ENCODE measurements at regions not wholly inside any gene's neighbourhood (a gene's known extent, or its start where the extent isn't known, plus 50 kb on each side); places are given as distances from the start of the nearest gene placed in this dataset.
"Not testable (repeated sequence)": the region's sequence is repeated elsewhere in the genome, so short reads cannot be mapped to it uniquely, and the experiment has no call there.

DNA sequence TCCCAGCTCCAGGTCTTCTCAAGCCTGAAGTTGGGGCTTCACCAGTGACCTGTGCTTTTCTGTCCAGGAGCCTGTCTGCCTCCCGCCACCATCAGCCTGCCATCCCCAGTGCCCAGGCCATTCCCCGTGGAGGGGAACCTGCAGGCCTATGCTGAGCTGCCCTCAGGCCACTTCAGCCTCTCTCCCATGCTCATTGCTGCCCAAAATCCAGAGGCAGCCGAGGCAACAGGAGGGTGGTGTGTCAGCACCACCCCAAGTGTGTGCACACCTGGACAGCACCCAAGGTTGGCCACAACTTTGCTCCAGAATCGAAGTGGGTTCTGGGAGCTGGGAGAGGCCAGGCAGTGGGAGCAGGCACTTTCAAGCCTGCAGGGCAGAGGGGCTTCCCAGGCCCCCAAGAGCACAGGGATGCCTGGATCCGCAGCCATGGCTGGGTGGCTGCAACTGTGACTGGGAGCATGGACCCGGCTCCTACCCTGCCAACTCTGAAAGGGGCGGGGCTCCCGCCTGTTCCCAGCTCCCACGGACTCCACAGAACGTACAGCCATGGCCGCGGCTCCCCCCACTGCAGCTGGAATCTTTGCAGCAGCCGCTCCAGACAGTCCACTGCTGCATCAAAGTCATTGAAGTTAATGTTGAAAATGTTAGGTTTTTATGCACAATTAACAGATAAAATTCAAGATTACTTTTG lies 1747.0 kb downstream of the OLFM4 start:
- TF ChIP-seq, protein P1, sequence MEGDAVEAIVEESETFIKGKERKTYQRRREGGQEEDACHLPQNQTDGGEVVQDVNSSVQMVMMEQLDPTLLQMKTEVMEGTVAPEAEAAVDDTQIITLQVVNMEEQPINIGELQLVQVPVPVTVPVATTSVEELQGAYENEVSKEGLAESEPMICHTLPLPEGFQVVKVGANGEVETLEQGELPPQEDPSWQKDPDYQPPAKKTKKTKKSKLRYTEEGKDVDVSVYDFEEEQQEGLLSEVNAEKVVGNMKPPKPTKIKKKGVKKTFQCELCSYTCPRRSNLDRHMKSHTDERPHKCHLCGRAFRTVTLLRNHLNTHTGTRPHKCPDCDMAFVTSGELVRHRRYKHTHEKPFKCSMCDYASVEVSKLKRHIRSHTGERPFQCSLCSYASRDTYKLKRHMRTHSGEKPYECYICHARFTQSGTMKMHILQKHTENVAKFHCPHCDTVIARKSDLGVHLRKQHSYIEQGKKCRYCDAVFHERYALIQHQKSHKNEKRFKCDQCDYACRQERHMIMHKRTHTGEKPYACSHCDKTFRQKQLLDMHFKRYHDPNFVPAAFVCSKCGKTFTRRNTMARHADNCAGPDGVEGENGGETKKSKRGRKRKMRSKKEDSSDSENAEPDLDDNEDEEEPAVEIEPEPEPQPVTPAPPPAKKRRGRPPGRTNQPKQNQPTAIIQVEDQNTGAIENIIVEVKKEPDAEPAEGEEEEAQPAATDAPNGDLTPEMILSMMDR (IDR thresholded peaks at IDR 0.05; ENCODE audit: low read depth, low read length): no peak
- no peak for DNase-seq (ENCODE audit: low read depth in 2 of 2)
- H3K4me3 ChIP-seq (replicated peaks in 1 of 2; ENCODE audit: low read depth in 2 of 2, low read length in 2 of 2): no peak overlapping the region

DNA sequence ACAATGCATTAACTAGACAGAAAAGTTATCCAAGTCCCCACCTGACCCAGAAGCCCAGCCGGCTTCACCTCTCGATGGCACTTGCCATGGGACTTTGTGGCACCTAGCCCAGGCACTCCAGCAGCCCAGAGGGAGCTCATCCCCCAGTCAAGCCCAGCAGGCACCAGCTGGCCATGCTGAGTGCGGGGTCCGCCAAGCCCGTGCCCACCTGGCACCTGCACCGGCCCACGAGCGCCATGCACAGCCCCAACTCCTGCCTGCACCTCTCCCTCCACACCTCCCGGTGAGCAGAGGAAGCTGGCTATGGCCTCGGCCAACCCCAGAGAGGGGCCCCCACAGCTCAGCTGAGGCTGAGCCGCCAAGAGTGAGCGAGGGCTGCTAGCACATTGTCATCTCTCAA lies 1759.1 kb downstream of the OLFM4 start:
- H3K4me3 ChIP-seq (replicated peaks in 1 of 2; ENCODE audit: low read depth in 2 of 2, low read length in 2 of 2): no peak overlapping the region
- no peak for DNase-seq (ENCODE audit: low read depth in 2 of 2)
- TF ChIP-seq, protein P1 (IDR thresholded peaks at IDR 0.05; ENCODE audit: low read depth, low read length): no peak

DNA sequence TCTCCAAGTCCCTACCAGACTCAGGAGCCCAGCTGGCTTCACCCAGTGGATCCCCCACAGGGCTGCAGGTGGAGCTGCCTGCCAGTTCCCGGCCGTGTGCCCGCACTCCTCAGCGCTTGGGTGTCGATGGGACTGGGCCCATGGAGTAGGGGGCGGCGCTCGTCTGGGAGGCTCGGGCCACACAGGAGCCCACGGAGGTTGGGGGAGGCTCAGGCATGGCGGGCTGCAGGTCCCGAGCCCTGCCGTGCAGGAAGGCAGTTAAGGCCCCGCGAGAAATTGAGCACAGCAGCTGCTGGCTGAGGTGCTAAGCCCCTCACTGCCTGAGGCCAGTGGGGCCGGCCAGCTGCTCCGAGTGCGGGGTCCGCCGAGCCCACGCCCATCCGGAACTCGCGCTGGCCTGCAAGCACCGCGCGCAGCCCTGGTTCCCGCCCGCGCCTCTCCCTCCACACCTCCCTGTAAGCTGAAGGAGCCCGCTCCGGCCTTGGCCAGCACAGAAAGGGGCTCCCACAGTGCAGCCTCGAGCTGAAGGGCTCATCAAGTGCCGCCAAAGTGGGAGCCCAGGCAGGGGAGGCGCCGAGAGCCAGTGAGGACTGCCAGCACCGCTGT lies 1771.1 kb downstream of the OLFM4 start:
- no peak overlapping the region for H3K4me3 ChIP-seq (replicated peaks in 1 of 2; ENCODE audit: low read depth in 2 of 2, low read length in 2 of 2)
- no peak for DNase-seq (ENCODE audit: low read depth in 2 of 2)
- TF ChIP-seq, protein P1 (IDR thresholded peaks at IDR 0.05; ENCODE audit: low read depth, low read length): no peak

DNA sequence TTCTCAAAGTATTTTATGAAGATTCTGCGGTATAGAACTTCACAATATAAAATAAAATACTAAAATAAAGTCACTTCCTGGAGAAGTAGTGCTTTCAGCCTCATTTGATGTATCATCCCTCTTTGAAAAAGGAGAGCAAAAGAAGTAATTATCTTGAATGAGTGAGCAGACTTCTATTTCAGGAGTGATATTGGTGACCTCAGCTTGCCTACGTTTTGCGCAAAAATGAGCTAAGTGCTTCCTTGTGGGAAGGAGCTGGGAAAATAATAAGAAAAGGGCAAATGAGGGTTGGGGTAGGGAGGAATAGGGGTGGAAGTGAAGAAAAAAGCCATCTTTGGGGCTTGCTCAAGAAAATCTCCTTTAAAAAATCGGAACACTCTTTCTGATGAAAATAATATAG lies 1773.6 kb downstream of the OLFM4 start:
- no peak overlapping the region for H3K4me3 ChIP-seq (replicated peaks in 1 of 2; ENCODE audit: low read depth in 2 of 2, low read length in 2 of 2)
- TF ChIP-seq, protein P1 (IDR thresholded peaks at IDR 0.05; ENCODE audit: low read depth, low read length): no peak
- no peak for DNase-seq (ENCODE audit: low read depth in 2 of 2)

DNA sequence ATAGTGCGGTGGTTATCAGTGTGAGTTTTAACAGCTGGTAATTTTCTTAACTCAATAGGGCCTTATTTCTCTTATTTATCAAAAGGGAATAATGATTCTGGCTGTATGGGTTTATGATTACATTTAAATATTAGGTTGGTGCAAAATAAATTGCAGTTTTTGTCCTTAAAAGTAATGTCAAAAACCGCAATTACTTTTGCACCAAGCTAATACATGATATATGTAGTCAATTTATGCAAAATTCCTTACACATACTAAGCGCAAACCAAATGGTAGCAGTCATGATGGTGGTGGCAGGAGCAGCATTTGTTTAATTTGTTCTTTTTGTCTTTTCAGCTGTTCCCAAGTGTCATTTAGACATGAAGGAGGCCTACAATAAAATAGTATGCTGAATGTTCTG lies 1777.1 kb downstream of the OLFM4 start:
- no peak overlapping the region for H3K4me3 ChIP-seq (replicated peaks in 1 of 2; ENCODE audit: low read depth in 2 of 2, low read length in 2 of 2)
- no peak for DNase-seq (ENCODE audit: low read depth in 2 of 2)
- TF ChIP-seq, protein P1 (IDR thresholded peaks at IDR 0.05; ENCODE audit: low read depth, low read length): no peak

DNA sequence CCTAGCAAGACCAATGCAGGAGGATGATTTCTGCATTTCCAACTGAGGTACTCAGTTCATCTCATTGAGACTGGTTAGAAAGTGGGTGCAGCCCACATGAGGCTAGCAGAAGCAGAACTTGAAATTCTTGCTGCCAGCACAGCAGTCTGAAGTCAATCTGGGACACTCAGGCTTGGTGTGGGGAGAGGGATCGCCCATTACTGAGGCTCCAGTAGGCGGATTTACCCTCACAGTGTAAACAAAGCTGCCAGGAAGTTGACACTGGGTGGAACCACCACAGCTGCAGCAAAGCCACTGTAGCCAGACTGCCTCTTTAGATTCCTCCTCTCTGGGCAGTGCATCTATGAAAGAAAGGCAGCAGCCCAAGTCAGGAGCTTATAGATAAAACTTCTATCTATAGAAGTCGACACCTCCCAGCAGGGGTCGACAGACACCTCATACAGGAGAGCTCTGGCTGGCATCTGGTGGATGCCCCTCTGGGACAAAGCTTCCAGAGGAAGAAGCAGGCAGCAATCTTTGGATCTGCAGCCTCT lies 1793.4 kb downstream of the OLFM4 start:
- H3K4me3 ChIP-seq (replicated peaks in 1 of 2; ENCODE audit: low read depth in 2 of 2, low read length in 2 of 2); DNase-seq (ENCODE audit: low read depth in 2 of 2): not testable (repeated sequence)

DNA sequence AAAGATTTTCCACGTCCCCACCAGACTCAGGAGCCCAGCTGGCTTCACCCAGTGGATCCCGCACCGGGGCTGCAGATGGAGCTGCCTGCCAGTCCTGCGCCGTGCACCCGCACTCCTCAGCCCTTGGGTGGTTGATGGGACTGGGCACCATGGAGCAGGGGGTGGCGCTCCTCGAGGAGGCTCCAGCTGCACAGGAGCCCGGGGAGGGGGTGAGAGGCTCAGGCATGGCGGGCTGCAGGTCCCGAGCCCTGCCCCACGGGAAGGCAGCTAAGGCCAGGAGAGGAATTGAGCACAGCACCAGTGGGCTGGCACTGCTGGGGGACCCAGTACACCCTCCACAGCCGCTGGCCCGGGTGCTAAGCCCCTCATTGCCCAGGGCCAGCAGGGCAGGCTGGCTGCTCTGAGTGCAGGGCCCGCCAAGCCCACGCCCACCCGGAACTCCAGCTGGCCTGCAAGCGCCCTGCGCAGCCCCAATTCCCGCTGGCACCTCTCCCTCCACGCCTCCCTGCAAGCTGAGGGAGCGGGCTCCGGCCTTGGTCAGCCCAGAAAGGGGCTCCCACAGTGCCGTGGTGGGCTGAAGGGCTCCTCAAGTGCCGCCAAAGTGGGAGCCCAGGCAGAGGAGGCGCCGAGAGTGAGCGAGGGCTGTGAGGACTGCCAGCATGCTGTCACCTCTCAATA lies 1800.9 kb downstream of the OLFM4 start:
- not testable (repeated sequence) for H3K4me3 ChIP-seq (replicated peaks in 1 of 2; ENCODE audit: low read depth in 2 of 2, low read length in 2 of 2); DNase-seq (ENCODE audit: low read depth in 2 of 2)

All from cardiac fibroblast (primary cell).